CD4-positive, alpha-beta T cell treated with Interleukin-15 for 4 hours (primary cell): ENCODE measurements at regions not wholly inside any gene's neighbourhood (a gene's known extent, or its start where the extent isn't known, plus 50 kb on each side); places are given as distances from the start of the nearest gene placed in this dataset.
"Not testable (repeated sequence)": the region's sequence is repeated elsewhere in the genome, so short reads cannot be mapped to it uniquely, and the experiment has no call there.

Source experiments
- DNase-seq: peaks from one replicate; pipeline ENCODE4 v3.0.0-alpha.2; 2020; ENCODE audit warnings: low spot score

- no peak for DNase-seq
Observed at GRCh38 chr10:31124852-31125251, 93.2 kb upstream of the ZNF438 start.

- no peak for DNase-seq
Observed at GRCh38 chr10:31125789-31126188, 94.1 kb upstream of the ZNF438 start.

- DNase-seq, result no peak
Observed at GRCh38 chr10:31126593-31126992, 94.9 kb upstream of the ZNF438 start.

- no peak for DNase-seq
Observed at GRCh38 chr10:31128536-31128935, 96.9 kb upstream of the ZNF438 start.

GRCh38 chr10:31129271-31129670, 97.6 kb upstream of the ZNF438 start:
- no peak for DNase-seq

GRCh38 chr10:31129880-31130405, 98.3 kb upstream of the ZNF438 start:
- no peak for DNase-seq

GRCh38 chr10:31130406-31130805, 98.7 kb upstream of the ZNF438 start:
- no peak for DNase-seq

- DNase-seq, result no peak
Observed at GRCh38 chr10:31131251-31131650, 99.6 kb upstream of the ZNF438 start.

GRCh38 chr10:31132681-31133244, 101.1 kb upstream of the ZNF438 start:
- no peak for DNase-seq

GRCh38 chr10:31133251-31133791, 101.7 kb upstream of the ZNF438 start:
- DNase-seq, result no peak

GRCh38 chr10:31133792-31134310, 102.2 kb upstream of the ZNF438 start:
- DNase-seq, result peak; percentile 61

- peak; percentile 4 for DNase-seq
Observed at GRCh38 chr10:31134311-31134952, 102.8 kb upstream of the ZNF438 start.

- no peak for DNase-seq
Observed at GRCh38 chr10:31135171-31135570, 103.5 kb upstream of the ZNF438 start.

- not testable (repeated sequence) for DNase-seq
Observed at GRCh38 chr10:31135791-31136190, 104.1 kb upstream of the ZNF438 start.

- DNase-seq, result no peak
Observed at GRCh38 chr10:31136386-31136785, 104.7 kb upstream of the ZNF438 start.

GRCh38 chr10:31136930-31137885, 105.5 kb upstream of the ZNF438 start:
- DNase-seq, result no peak

GRCh38 chr10:31138026-31138553, 106.4 kb upstream of the ZNF438 start:
- DNase-seq, result no peak

- no peak for DNase-seq
Observed at GRCh38 chr10:31139497-31139896, 107.8 kb upstream of the ZNF438 start.

GRCh38 chr10:31140716-31141115, 109.1 kb upstream of the ZNF438 start:
- DNase-seq, result no peak

- no peak for DNase-seq
Observed at GRCh38 chr10:31142026-31142425, 110.4 kb upstream of the ZNF438 start.

- no peak for DNase-seq
Observed at GRCh38 chr10:31143331-31143935, 111.8 kb upstream of the ZNF438 start.
